AML-193 (cell line): ENCODE measurements at regions not wholly inside any gene's neighbourhood (a gene's known extent, or its start where the extent isn't known, plus 50 kb on each side); places are given as distances from the start of the nearest gene placed in this dataset.

Experiments used
- DNase-seq, 2 experiments: peaks; one replicate each; lab custom pipeline; 2025; lab: John Stamatoyannopoulos, UW

DNA sequence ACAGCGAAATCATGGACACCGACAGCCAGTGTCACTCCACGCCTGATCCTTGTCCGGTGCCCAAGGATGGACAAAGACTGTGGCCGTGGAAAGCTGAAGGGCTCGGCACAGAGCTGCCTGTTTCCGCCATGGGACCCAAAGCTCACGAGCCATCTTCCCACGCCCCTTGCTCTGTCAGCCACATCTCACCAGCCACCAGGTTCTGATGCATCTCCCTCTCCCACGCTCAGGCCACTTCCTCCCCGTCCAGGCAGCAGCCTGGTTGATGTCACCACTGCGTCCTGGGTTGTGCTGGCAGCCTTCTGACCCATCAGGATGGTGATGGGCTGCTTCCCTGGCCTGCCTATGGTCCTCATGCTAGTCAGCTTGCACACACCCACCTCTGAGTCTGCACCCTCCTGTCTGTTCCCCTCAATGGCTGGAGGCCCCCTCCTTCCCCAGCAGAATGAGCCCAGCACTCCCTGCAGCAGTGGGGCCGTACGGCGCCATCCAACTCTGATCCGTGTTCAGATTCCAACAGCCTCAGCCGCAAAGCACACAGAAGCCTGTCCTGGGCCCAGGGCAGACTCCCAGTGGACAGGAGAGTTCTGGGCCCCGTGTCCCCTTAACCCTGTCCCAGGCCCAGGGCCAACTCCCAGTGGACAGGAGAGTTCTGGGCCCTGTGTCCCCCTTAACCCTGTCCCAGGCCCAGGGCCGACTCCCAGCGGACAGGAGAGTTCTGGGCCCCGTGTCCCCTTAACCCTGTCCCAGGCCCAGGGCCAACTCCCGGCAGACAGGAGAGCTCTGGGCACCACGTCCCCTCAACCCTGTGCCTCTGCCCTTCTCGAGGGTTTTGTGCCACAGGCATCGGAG lies 259.5 kb downstream of the BRD1 start:
- no peak for DNase-seq

DNA sequence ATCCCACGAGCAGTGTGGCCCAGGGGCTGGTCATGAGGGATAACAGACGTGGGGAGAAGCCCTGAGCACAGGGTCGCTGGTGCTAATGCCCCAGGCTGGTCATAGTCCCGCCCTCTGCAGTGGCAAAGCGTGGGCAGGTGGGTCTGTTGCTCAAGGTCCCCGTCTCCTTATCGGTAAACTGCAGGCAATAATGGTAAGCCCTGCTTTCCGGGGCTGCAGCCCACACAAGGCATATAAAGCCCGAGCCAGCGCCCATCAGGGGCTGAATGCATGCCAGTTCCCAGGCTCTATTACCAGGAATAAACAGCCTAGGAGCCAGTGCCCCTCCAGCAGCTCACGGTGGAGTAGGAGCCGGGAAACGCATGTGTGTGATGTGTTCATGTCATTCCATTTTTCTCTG lies 261.0 kb downstream of the BRD1 start:
- no peak for DNase-seq

DNA sequence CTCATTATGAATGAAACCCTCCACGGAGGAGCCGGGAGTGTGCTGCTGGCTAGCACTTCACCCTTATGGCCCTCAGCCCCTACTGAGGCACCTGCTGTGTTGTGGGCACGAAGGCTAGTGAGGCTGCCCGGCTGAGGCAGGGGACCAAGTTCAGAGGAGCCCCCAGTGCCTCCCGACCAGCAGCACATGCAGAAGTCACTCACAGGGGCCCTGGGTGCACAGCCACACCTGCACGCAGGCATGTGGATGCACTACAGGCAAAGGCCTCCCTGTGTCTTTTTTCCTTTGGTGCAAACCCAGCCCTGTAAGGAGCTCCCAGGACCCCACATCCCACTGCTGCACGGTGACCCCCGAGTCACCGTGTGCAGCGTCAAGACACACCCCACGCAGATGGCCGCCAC lies 261.5 kb downstream of the BRD1 start:
- DNase-seq: no peak

DNA sequence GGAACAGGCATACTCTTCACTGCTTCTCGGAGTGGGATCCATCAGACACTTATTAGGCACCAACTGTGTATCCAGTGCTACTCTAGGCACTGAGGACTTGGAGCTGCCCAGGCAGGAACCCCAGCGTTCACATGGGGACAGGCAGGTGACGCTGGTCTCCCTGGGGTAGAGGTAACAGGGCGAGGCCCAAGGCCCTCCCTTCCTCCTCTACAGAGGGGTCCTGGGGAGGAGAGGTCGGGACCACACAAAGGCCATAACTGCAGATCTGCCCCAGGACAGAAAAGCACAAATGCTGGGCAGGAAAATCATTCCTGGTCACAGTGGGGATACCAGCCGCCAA lies 262.2 kb downstream of the BRD1 start:
- DNase-seq: no peak

DNA sequence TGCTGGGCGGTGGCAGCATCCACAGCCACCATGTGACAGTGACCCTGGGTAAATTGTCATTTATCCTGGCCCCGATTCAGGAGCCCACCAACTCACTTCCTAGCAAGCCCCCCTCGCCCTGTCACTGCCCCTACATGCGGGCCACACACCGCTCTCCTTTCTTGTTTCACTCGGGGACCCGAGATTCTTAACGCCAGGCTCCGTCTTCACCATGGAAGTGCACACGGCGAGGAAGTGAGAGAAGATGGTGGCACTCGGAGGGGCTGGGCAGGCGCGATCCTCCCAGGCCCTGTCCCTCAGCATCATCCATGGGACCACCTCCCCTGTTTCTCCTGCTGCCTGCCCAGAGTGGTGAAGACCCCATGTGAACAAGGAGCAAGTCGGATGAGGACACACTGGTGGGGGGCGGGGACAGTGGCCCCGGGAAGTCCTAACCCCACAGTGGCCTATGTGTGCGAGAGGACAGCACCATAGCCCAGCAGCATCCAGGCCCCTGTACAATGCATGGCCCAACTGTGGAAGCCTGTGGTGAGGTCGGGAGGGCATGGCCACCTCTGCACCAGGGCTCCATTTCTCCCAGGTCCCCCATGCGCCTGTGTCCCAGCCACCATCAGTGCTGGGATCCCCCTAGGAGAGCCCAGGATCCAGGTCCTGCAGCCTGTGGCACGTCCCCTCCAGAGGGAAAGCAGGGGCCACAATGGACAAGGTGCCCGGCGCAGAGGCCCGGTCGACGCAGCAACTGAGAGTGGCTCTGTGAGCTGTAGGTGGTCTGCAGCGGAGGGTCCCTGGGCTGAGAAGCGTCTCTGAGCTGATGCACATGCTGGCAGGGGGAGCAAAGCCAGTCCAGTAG lies 262.8 kb downstream of the BRD1 start:
- no peak for DNase-seq

DNA sequence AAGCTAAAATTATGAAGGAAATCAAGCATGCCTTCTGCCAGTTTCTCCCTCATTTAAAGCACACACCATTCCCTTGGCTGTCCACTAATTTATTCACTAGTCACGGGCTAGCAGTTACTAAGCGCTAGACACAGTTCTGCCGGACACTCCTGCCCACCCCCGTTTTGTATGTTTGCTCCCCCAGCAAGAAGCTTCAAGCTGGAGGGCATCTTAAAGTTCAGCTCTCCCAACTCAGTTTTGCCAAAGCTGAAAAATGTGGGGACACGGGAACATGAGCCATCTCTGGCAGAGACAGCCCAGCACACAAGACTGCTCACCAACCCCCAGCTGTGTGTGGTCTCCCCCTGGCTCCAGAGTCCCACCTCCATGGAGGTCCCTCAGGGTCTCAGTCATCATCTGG lies 263.6 kb downstream of the BRD1 start:
- no peak for DNase-seq

DNA sequence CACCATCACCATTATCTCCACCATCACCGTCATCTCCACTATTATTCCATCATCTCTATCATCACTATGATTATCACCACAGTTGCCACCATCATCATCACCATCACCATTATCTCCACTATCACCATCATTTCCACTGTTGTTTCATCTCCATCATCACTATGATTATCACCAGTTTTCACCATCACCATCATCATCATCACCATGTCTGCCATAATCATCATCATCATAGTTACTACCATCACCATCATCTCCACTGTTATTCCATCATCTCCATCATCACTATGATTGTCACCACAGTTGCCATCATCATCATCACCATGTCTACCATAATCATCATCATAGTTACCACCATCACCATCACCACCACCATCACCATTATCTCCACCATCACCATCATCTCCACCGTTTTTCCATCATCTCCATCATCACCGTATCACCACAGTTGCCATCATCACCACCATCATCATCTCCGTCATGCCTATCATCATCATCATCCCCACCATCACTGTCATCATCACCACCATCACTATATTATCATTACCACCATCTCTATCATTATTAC lies 264.9 kb downstream of the BRD1 start:
- DNase-seq: no peak

DNA sequence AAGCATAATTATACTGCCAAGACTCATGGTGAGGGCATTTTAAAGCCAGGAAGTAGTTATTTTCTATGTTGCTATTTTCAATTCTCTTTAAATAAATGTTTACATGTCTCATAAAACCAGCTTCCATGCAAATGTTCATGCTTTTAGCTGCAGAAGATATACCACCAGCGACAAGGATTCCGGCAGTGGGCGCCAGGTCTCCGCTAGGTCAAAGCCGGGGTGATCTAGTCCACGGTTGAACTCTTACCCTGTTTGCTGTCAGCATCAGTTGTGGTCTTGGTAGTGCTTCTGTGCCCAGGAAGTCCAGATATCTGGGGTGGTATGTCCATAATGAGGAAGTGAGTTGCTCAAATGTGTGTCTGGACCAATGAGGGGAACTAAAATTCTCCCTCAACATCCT lies 265.7 kb downstream of the BRD1 start:
- no peak for DNase-seq

DNA sequence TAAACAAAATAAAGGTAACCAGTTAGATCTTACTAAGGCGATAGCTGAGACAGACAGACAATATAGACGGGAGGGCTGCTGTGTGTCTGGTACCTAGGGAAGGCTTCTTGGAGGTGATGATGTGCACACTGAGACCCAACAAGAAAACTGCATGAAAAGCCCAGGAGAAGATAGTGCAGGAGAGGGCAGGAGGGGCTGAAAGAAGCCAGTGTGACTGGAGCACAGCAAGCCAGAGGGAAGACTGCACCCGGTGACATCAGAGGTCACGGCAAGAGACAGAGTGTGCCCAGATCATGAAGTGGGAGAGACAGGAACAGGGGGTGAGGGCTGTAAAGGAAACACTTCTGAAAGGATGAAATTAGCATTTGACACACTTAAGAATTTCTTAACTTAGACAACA lies 266.3 kb downstream of the BRD1 start:
- no peak for DNase-seq

DNA sequence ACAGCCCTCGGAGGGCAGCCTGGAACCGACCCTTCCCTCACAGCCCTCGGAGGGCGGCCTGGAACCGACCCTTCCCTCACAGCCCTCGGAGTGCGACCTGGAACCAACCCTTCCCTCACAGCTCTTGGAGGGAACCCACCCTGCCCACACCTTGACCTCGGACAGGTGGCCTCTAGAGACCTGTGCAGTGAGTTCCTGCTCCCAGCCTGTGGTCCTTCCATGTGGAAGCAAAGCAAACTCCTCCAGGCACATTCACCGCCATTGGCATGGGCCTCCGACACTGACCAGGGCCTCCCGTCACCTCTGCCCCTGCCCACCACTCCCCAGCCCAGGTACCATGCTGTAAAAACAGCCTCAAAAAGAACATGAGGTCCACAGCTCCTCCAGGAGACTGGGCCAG lies 272.1 kb downstream of the BRD1 start:
- DNase-seq: no peak

DNA sequence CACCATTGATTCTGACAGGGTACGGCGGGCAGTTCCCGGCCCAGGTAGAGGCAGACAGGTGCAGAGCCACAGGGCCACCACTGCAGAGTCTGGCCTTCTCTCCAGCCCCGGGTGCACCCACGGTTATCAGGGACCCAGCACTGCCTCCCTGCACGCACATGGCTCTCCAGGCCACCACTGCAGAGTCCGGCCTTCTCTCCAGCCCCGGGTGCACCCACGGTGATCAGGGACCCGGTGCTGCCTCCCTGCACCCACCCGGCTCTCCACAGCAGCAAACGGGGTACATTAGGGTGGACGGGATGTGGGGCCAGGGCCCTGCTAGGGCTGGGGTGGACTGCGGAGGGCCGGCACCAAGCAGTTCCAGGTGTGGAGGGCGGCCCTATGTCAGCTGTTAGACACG lies 272.9 kb downstream of the BRD1 start:
- DNase-seq: no peak

DNA sequence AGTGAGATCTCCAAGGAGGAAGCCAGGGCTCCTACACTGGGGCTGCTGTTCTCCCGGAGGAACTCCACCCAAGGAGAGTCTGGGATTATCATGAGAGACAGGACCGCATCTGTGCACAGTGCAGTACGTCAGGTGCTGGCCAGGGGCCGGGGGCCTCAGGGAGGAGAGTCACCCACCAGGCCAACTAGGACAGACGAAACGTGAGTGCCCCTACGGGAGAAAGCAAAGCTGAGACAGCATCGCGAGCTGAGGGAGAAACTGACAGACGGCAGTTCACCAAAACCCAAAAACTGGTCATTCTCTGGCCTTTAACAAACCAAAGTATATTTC lies 273.4 kb downstream of the BRD1 start:
- DNase-seq: no peak

DNA sequence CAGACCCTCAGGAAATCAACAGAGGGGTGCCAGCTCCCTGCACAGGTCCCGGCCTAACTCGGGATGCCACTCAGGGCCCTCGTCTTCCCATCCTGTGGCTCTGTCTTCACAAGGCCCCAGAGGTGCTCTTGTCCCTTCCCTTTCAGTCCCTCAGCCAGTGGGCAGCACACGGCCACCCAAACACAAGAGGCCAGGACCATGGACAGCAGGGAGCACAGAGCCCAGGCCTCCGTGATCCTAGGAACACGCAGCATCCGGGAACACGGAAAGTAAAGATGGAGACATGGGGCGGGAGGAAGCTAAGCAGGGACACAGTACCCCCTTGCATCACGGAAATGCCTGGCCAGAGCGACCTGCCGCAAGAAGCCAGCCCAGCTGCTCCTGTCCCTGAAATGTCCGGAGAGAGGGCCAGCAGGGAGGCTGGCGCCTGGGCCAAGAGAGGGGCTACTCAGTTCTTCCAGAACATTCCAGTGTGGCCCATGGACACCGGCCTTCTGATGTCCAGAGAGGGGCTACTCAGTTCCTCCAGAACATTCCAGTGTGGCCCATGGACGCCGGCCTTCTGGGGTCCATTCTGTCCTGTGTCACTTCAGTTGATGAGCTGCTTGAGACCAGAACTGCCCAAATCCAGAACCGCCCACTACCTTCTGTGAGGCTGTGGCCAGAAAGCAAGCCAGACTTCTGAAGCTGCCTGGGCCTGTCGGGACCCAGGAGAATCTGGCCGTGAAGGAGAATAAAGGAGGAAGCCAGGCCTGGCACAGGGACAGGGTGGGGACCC lies 274.0 kb downstream of the BRD1 start:
- no peak for DNase-seq

DNA sequence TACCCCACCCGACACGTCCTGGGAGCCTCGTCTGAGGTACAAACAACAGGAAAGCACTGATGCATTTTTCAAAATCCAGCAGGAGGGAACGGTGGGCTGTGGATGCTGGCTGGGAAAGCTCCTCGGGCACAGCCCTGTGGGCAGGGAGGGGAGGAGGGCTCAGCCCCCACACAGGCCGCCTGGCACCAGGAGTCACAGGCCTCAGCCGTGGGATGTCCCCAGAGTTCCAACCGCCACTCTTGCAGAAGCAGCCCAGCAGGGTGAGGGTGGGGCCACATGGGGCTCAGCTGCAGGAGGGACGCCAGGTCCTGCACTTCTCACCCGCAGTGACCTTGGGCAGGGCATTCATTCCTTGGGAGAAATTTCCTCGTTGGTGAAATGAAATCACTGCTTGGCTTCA lies 274.6 kb downstream of the BRD1 start:
- no peak for DNase-seq

DNA sequence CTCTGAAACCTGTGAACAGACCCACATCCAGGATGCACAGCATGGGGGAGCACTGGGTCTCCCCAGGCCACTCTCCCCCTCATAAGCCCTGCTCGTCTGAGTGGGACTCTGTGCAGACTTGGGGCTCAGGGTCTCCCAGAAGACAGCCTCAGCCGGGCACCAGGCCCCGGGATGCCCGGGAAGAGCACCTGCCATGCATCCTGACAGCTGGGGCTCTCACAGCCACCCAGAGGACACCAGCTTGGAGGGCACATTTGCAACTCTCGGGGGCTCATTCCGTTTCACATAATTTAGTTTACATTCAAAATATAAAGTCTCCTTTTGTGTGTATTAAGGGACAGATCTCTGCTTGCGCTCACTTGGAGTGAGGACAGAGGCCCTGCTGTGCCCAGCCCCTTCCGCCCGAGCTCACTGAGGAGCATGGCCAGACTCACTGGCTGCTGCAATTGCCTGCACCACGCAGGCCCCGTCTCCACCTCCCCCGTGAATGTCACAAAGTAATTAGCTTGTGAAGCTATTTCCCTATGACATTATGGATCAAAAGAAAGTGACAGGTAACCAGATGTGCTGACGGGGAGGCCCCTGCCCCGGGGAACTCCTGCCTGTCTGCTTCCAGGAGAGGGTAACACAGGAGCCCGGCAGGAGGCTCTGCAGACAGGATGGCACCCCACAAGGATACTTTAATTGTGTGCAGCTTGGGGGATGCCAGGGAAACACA lies 275.6 kb downstream of the BRD1 start:
- DNase-seq: no peak

DNA sequence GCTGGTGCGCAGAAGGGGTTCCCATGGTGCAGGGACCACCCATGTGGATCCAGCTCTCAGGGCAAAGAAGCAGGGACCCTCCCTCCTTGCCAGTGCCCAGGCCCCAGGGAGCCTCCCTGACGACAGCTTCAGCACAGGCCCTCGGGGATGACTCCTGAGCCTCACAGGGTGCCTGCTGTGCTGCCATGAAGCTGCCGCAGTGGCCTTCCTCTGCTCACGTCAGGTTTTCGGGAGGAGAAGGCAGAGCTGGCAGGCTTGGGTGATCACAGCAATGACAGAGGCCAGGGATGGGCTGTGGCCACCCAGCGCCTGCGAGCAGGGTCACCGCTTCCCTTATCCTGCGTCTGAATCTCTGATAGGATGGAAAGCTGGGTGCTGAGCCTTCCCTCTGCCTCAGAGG lies 276.2 kb downstream of the BRD1 start:
- DNase-seq: no peak

DNA sequence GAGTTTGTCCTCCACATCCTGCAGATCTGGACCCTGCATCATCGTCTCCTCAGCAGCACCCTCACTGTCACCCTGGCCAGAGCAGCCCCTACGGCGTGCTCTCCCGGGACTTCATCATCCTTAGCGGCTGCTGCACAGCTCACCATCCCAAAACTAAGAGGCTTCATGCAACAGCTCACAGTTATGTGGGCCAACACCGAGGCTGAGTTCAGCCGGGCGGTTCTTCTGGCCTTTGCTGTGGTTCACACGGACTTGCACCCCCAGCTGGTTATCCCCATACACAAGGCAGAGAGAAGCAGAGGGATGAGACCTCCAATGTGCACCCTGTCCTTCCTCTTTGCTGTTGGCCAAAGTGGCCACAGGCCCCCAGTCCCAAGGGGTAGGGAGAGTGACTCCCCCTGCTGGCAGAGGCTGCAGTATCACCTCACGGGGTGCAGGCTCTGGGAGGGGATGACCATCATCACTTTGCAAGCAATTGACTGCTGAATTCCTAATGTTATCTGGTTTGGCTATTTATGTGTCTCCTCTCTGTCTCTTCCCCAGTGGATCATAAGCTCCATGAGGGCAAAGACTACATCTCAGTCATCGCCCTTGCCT lies 276.8 kb downstream of the BRD1 start:
- no peak for DNase-seq

DNA sequence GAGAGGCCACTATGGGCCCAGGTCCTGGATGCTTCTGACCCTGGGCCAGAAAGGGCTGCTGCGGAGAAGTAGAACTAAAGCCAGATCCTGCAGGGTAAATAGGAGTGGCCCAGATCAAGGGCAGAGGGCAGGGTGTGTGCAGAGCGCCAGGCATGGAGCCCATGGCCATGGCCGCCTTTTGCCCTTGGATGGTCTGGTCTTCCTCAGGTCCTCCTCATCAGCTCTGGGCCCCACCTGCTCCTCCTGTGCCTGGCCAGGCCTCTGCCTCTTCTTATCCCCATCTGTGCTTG lies 277.6 kb downstream of the BRD1 start:
- no peak for DNase-seq

DNA sequence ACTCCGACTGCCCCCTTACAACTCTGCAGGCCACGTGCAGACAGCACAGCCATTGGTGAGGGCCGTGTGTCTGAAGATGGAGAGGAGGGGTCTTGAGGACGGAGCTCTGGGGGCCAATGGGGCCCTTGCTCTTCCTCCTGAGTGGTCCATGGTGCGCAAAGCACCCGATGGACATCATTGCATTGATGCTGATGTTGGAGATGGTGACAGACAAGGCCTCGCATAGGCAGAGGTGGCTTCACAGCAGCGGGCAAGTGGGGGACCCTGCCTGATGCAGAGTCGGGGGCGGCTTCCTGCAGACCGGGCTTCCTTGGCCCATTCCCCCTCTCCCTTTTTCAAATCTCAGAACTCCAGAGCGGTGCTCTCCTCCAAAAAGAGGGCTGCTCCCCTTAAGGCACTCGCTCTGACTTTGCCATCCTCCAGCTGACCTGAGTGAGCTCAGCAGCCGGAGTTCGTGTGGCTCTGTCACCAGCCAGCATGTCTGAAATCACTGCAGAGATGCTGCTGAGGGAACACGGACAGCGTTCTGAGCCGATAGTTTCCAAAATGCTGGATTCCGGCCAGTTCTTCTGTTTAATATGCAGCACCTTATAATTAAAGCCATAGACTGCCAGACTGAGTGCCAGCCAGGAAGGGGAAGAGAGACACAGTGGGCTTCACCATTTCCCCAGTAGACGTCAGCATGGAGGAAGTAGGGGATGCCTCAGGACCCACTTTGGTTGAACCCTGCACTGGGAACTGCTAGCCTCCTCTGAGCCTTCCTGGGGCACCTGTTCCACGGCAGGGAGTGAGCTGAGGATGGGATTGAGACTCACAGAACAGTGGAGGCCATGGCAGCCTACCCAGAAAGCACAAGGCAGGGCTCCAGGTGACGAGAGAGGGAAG lies 278.2 kb downstream of the BRD1 start:
- DNase-seq: no peak

DNA sequence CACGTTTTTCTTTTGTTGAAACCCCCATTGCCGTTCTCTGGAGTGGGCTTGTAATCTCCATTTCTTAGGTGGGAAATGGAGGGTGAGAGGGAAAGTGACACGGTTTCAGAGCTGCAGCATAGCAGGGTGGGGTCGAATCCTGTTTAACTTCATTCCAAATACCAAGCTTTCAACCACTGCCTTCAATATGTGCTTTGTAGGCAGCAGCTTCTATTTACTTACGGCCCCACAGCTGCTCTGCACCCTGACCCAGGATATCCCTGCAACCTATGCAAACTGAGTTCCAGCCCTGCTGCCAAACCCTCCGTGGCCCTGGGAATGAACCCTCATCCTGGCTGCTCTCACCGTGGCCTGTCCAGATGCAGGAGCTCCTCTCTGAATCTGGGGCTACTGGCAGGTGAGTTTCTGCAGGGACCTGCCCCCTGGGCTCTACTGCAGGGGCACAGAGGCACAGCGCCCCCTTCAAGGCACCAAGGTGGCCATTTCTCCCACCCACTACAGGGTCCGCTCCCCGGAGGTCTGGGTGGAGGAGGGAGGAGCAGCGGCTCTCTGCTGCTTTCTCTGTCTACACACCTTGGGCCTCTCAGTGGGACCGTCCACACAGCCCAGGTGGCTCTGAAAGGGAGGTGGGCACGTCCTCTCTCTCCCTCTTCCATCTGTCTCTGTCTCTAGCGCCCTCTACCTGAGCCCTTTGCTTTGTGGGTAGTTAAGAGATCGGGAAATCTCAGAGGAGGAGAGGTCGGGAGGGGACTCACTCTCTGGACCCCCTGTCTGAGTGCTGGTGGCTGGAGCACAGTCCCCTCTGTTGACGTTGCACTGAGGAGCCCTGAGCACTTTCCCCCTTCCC lies 279.1 kb downstream of the BRD1 start:
- no peak for DNase-seq
